NCI-H748 treated with DMSO at 0.1 percent for 48 hours (cell line): ENCODE measurements at regions not wholly inside any gene's neighbourhood (a gene's known extent, or its start where the extent isn't known, plus 50 kb on each side); places are given as distances from the start of the nearest gene placed in this dataset.

Experiments used
- DNase-seq: peaks from one replicate; lab custom pipeline; 2025; lab: John Stamatoyannopoulos, UW

- no peak for DNase-seq
Observed at GRCh38 chr7:45971661-45972175, 50.6 kb upstream of the IGFBP3 start.

- no peak for DNase-seq
Observed at GRCh38 chr7:45971171-45971570, 50.1 kb upstream of the IGFBP3 start.
